Liver (tissue), 8 donors: ENCODE measurements at regions not wholly inside any gene's neighbourhood (a gene's known extent, or its start where the extent isn't known, plus 50 kb on each side); places are given as distances from the start of the nearest gene placed in this dataset.

Experiments
- DNase-seq: peaks from one replicate; pipeline ENCODE4 v3.0.0-alpha.2; 2017; ENCODE audit warnings: low spot score
- H3K27ac ChIP-seq, 2 donors: one replicate each; pipeline ENCODE4 v1.7.0; 2013; ENCODE audit warnings: inconsistent platforms in 2 of 2, low read length in 2 of 2, control low read depth in 1 of 2, low read depth in 1 of 2, mild to moderate bottlenecking in 1 of 2
- H3K27me3 ChIP-seq, 4 donors: one replicate each; pipeline versions ENCODE4 v1.6.1 to v1.7.0; 2013; ENCODE audit warnings: low read length in 3 of 4, inconsistent platforms in 1 of 4, mild to moderate bottlenecking in 1 of 4, moderate library complexity in 1 of 4; ENCODE audit not compliant: control insufficient read depth in 4 of 4, insufficient read depth in 4 of 4
- H3K36me3 ChIP-seq, 4 donors: one replicate each; pipeline versions ENCODE4 v1.6.1 to v1.7.0; 2013; ENCODE audit warnings: low read length in 3 of 4, mild to moderate bottlenecking in 3 of 4, low read depth in 1 of 4, moderate library complexity in 1 of 4; ENCODE audit not compliant: control insufficient read depth in 4 of 4, insufficient read depth in 3 of 4
- H3K4me1 ChIP-seq, 4 donors: one replicate each; pipeline versions ENCODE4 v1.6.1 to v1.7.0; 2013; ENCODE audit warnings: low read length in 3 of 4, mild to moderate bottlenecking in 3 of 4, moderate library complexity in 1 of 4; ENCODE audit not compliant: control insufficient read depth in 4 of 4, insufficient read depth in 4 of 4
- H3K4me3 ChIP-seq, 3 donors: one replicate each; pipeline versions ENCODE4 v1.6.1 to v1.7.0; 2013; ENCODE audit warnings: low read length in 3 of 3, control low read depth in 1 of 3, low read depth in 1 of 3, mild to moderate bottlenecking in 1 of 3
- H3K9ac ChIP-seq, 2 donors: one replicate each; pipeline ENCODE4 v1.7.0; 2013; ENCODE audit warnings: low read length in 2 of 2, mild to moderate bottlenecking in 2 of 2, moderate library complexity in 2 of 2, control low read depth in 1 of 2, low read depth in 1 of 2
- H3K9me3 ChIP-seq, 4 donors: one replicate each; pipeline versions ENCODE4 v1.6.1 to v1.7.0; 2013; ENCODE audit warnings: low read length in 3 of 4; ENCODE audit not compliant: control insufficient read depth in 4 of 4
- EGR1 ChIP-seq, 2 donors: IDR thresholded peaks; 2 replicates each; pipeline ENCODE4 v1.6.1; 2016 to 2018; ENCODE audit warnings: antibody characterized with exemption in 2 of 2, low read depth in 2 of 2
- FOXA1 ChIP-seq: IDR thresholded peaks from 2 replicates; pipeline ENCODE4 v1.6.1; 2016; ENCODE audit warnings: antibody characterized with exemption
- FOXA2 ChIP-seq: IDR thresholded peaks from 2 replicates; pipeline ENCODE4 v1.6.1; 2016; ENCODE audit warnings: antibody characterized with exemption
- GABPA ChIP-seq, 2 donors: IDR thresholded peaks in 1 of 2; conservative IDR thresholded peaks in 1 of 2; 2 replicates each; pipeline ENCODE4 v1.6.1; 2016; ENCODE audit warnings: antibody characterized with exemption in 2 of 2, mild to moderate bottlenecking in 1 of 2, moderate library complexity in 1 of 2
- HNF4A ChIP-seq, 2 donors: conservative IDR thresholded peaks; 2 replicates each; pipeline ENCODE4 v1.6.1; 2016; ENCODE audit warnings: antibody characterized with exemption in 2 of 2, mild to moderate bottlenecking in 2 of 2
- HNF4G ChIP-seq: IDR thresholded peaks from 2 replicates; pipeline ENCODE4 v1.6.1; 2016; ENCODE audit warnings: antibody characterized with exemption
- NR2F2 ChIP-seq: IDR thresholded peaks from 2 replicates; pipeline ENCODE4 v1.6.1; 2016; ENCODE audit warnings: antibody characterized with exemption
- RAD21 ChIP-seq, 2 donors: IDR thresholded peaks; 2 replicates each; pipeline ENCODE4 v1.6.1; 2016; ENCODE audit warnings: antibody characterized with exemption in 2 of 2, mild to moderate bottlenecking in 2 of 2
- RXRA ChIP-seq, 2 donors: IDR thresholded peaks; 2 replicates each; pipeline ENCODE4 v1.6.1; 2017 to 2018; ENCODE audit warnings: antibody characterized with exemption in 2 of 2, mild to moderate bottlenecking in 1 of 2
- SP1 ChIP-seq: IDR thresholded peaks from 2 replicates; pipeline ENCODE4 v1.6.1; 2018; ENCODE audit warnings: antibody characterized with exemption, mild to moderate bottlenecking
- YY1 ChIP-seq: IDR thresholded peaks from 2 replicates; pipeline ENCODE4 v1.6.1; 2016; ENCODE audit warnings: antibody characterized with exemption, mild to moderate bottlenecking
- WGBS: extraction: QIAGEN DNeasy Blood & Tissue Kit; methylation state at CpG from one replicate; pipeline ENCODE4 v1.1.7; 2013; 5-methylcytosine and 5-hydroxymethylcytosine counted together
- TF ChIP-seq, protein P1 (sequence below): fragments of 150-350 bp; IDR thresholded peaks from 2 replicates; pipeline ENCODE4 v1.5.1; 2017; ENCODE audit warnings: improper control_type of control experiment, low read depth, low read length; ENCODE audit not compliant: missing input control
- TF ChIP-seq, protein P2 (sequence below): IDR thresholded peaks from 2 replicates; pipeline ENCODE4 v1.6.1; 2016; ENCODE audit warnings: antibody characterized with exemption, mild to moderate bottlenecking
- TF ChIP-seq, protein P3 (sequence below): IDR thresholded peaks from 2 replicates; pipeline ENCODE4 v1.6.1; 2016; ENCODE audit warnings: antibody characterized with exemption
- TF ChIP-seq, protein P4 (sequence below): IDR thresholded peaks from 2 replicates; pipeline ENCODE4 v1.6.1; 2016; ENCODE audit warnings: antibody characterized with exemption
- donor health status: healthy.
- donor health status: healthy.
- donor health status: healthy.
- donor health status: healthy.
- donor health status: healthy.

DNA sequence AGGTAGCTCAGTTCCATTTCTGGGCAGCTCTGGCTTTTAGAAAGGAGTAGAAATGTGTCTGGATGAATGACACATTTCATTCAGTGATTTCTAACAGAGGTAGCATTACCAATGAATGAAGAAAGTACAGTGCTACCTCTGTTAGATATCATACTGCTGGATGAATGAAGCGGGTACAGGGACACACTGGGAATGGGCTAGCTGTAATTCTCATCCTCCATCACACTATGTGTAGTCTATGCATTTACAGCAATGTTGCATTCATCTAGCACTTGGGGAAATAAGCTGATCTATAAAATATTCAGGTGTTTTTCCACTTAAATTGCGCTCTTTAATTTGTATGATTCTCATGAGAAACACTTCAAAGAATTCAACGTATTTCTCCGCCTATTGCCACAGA is 158.3 kb upstream of the IRX5 start:
- Histone ChIP-seq H3K36me3 (no peaks in the 10 kb centered on the region), H3K9ac (no peak overlapping the region), H3K27ac (no peak overlapping the region), H3K27me3 (no peaks in the 10 kb centered on the region), H3K4me1 (no peaks in the 10 kb centered on the region), H3K4me3 (no peak overlapping the region), H3K9me3 (peaks cover 0 to 3% (median 0%) of the 10 kb centered on the region in 4 donors)
- TF ChIP-seq, protein P1, sequence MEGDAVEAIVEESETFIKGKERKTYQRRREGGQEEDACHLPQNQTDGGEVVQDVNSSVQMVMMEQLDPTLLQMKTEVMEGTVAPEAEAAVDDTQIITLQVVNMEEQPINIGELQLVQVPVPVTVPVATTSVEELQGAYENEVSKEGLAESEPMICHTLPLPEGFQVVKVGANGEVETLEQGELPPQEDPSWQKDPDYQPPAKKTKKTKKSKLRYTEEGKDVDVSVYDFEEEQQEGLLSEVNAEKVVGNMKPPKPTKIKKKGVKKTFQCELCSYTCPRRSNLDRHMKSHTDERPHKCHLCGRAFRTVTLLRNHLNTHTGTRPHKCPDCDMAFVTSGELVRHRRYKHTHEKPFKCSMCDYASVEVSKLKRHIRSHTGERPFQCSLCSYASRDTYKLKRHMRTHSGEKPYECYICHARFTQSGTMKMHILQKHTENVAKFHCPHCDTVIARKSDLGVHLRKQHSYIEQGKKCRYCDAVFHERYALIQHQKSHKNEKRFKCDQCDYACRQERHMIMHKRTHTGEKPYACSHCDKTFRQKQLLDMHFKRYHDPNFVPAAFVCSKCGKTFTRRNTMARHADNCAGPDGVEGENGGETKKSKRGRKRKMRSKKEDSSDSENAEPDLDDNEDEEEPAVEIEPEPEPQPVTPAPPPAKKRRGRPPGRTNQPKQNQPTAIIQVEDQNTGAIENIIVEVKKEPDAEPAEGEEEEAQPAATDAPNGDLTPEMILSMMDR, result no peak
- TF ChIP-seq HNF4G (no peak), FOXA2 (no peak), NR2F2 (no peak), RXRA (IDR thresholded peaks at IDR 0.05) (no peak), YY1 (no peak), RAD21 (IDR thresholded peaks at IDR 0.05) (no peak)
- TF ChIP-seq, protein P2, sequence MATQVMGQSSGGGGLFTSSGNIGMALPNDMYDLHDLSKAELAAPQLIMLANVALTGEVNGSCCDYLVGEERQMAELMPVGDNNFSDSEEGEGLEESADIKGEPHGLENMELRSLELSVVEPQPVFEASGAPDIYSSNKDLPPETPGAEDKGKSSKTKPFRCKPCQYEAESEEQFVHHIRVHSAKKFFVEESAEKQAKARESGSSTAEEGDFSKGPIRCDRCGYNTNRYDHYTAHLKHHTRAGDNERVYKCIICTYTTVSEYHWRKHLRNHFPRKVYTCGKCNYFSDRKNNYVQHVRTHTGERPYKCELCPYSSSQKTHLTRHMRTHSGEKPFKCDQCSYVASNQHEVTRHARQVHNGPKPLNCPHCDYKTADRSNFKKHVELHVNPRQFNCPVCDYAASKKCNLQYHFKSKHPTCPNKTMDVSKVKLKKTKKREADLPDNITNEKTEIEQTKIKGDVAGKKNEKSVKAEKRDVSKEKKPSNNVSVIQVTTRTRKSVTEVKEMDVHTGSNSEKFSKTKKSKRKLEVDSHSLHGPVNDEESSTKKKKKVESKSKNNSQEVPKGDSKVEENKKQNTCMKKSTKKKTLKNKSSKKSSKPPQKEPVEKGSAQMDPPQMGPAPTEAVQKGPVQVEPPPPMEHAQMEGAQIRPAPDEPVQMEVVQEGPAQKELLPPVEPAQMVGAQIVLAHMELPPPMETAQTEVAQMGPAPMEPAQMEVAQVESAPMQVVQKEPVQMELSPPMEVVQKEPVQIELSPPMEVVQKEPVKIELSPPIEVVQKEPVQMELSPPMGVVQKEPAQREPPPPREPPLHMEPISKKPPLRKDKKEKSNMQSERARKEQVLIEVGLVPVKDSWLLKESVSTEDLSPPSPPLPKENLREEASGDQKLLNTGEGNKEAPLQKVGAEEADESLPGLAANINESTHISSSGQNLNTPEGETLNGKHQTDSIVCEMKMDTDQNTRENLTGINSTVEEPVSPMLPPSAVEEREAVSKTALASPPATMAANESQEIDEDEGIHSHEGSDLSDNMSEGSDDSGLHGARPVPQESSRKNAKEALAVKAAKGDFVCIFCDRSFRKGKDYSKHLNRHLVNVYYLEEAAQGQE, result no peak
- TF ChIP-seq, protein P3, sequence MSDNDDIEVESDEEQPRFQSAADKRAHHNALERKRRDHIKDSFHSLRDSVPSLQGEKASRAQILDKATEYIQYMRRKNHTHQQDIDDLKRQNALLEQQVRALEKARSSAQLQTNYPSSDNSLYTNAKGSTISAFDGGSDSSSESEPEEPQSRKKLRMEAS, result no peak
- TF ChIP-seq, protein P4, sequence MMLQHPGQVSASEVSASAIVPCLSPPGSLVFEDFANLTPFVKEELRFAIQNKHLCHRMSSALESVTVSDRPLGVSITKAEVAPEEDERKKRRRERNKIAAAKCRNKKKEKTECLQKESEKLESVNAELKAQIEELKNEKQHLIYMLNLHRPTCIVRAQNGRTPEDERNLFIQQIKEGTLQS, result no peak
- DNase-seq, result no peak
- WGBS, result 88% methylated on average over 4 of the region's 4 CpGs

DNA sequence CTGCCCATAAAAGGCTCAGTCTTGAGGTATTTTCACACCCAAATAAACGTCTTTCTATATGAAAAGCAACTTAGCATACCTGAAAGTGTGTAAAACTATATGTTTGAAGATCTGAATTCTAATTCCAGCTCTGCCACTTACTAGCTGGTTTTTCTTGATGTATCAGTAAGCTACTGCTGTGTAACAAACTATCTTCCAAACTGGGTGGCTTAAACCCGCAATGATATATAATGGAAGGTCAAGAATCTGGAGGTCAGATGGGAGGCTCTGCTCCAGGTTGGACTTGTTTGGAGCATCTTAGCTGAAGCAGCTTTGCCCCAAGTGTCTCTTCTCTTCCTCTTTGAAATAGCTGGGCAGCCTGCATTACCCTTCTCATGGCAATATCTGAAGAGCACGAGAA is 164.3 kb upstream of the IRX5 start:
- 67% methylated on average over 3 of the region's 3 CpGs for WGBS
- no peak overlapping the region for H3K27ac ChIP-seq
- H3K36me3 ChIP-seq, result no peaks in the 10 kb centered on the region
- TF ChIP-seq RAD21 (IDR thresholded peaks at IDR 0.05), result no peak
- no peak for TF ChIP-seq FOXA1
- no peak for TF ChIP-seq NR2F2
- no peak for TF ChIP-seq GABPA (IDR thresholded peaks at IDR 0.05 in 1 of 2, conservative IDR thresholded peaks at IDR 0.05 in 1 of 2)
- TF ChIP-seq HNF4A (conservative IDR thresholded peaks at IDR 0.05), result no peak
- TF ChIP-seq YY1, result no peak
- TF ChIP-seq, protein P4, result no peak
- TF ChIP-seq HNF4G, result no peak
- TF ChIP-seq SP1, result no peak
- TF ChIP-seq EGR1 (IDR thresholded peaks at IDR 0.05; ENCODE audit: low read depth in 2 of 2), result no peak
- no peak overlapping the region for H3K4me3 ChIP-seq
- H3K9me3 ChIP-seq, result peaks cover 0 to 9% (median 4%) of the 10 kb centered on the region in 4 donors
- no peak overlapping the region for H3K9ac ChIP-seq
- DNase-seq, result no peak
- H3K27me3 ChIP-seq, result peaks cover 0 to 5% (median 0%) of the 10 kb centered on the region in 4 donors
- H3K4me1 ChIP-seq, result no peaks in the 10 kb centered on the region
